Small intestine (tissue), 7 donors: ENCODE measurements at regions not wholly inside any gene's neighbourhood (a gene's known extent, or its start where the extent isn't known, plus 50 kb on each side); places are given as distances from the start of the nearest gene placed in this dataset.

Source experiments
- DNase-seq, 2 donors: peaks; one replicate each; pipeline versions ENCODE4 v3.0.0 to v3.0.0-alpha.2; 2013
- FAIRE-seq: peaks from 2 replicates; lab custom pipeline; 2012; peaks lifted over from hg19 to GRCh38; lab: Jason Lieb, UNC
- H3K27ac ChIP-seq, 3 donors: one replicate each; pipeline ENCODE4 v1.5.1; 2013; ENCODE audit warnings: low read length in 2 of 3, mild to moderate bottlenecking in 2 of 3, control low read depth in 1 of 3, inconsistent platforms in 1 of 3, low read depth in 1 of 3, moderate library complexity in 1 of 3
- H3K27me3 ChIP-seq, 3 donors: one replicate each; pipeline ENCODE4 v1.6.1; 2013; ENCODE audit warnings: low read length in 3 of 3, inconsistent platforms in 1 of 3; ENCODE audit not compliant: control insufficient read depth in 3 of 3, insufficient read depth in 3 of 3
- H3K36me3 ChIP-seq, 3 donors: one replicate each; pipeline ENCODE4 v1.6.1; 2013; ENCODE audit warnings: low read length in 3 of 3, inconsistent platforms in 1 of 3, low read depth in 1 of 3, mild to moderate bottlenecking in 1 of 3, moderate library complexity in 1 of 3; ENCODE audit not compliant: control insufficient read depth in 3 of 3, insufficient read depth in 2 of 3
- H3K4me1 ChIP-seq, 3 donors: one replicate each; pipeline ENCODE4 v1.6.1; 2013; ENCODE audit warnings: low read length in 2 of 3, inconsistent platforms in 1 of 3, low read depth in 1 of 3, mild to moderate bottlenecking in 1 of 3, moderate library complexity in 1 of 3; ENCODE audit not compliant: control insufficient read depth in 3 of 3, insufficient read depth in 2 of 3
- H3K4me3 ChIP-seq, 3 donors: one replicate each; pipeline ENCODE4 v1.5.1; 2013; ENCODE audit warnings: low read length in 3 of 3, control low read depth in 1 of 3, inconsistent platforms in 1 of 3, low read depth in 1 of 3, mild to moderate bottlenecking in 1 of 3, moderate library complexity in 1 of 3
- H3K9me3 ChIP-seq, 2 donors: one replicate each; pipeline ENCODE4 v1.6.1; 2013; ENCODE audit warnings: low read depth in 1 of 2, low read length in 1 of 2; ENCODE audit not compliant: control insufficient read depth in 2 of 2, insufficient read depth in 1 of 2
- WGBS, 3 donors: extraction: QIAGEN DNeasy Blood & Tissue Kit; methylation state at CpG; one replicate each; pipeline ENCODE4 v1.1.7; 2013; 5-methylcytosine and 5-hydroxymethylcytosine counted together
- donor health status: healthy with polysubstance abuse.
- donor health status: control.
- donor health status: control.
- donor health status: Bipolar disorder and iron deficiency.
- donor health status: healthy.

- Histone ChIP-seq H3K36me3 (no peaks in the 10 kb centered on the region), H3K9me3 (no peaks in the 10 kb centered on the region), H3K4me3 (no peak overlapping the region), H3K27me3 (no peaks in the 10 kb centered on the region), H3K4me1 (no peaks in the 10 kb centered on the region), H3K27ac (no peak overlapping the region)
- whole genome bisulfite sequencing, 3 donors = 66 to 70% (median 68%) methylated on average over 4 of the region's 4 CpGs
- FAIRE-seq (no peak), DNase-seq (peak in 1 of 2 donors; percentile 51)
Measured at GRCh38 chr17:13403982-13404946, 197.5 kb downstream of the HS3ST3A1 start.

- FAIRE-seq = no peak
- WGBS, 3 donors = 65 to 77% (median 74%) methylated on average over 2 of the region's 2 CpGs
Measured at GRCh38 chr17:13400491-13400890, 201.2 kb downstream of the HS3ST3A1 start.

GRCh38 chr17:13398853-13399252 is 202.9 kb downstream of the HS3ST3A1 start:
- DNase-seq (no peak), FAIRE-seq (no peak)
- 74 to 91% (median 86%) methylated on average over 1 of the region's 1 CpG for WGBS, 3 donors
- Histone ChIP-seq H3K9me3 (no peaks in the 10 kb centered on the region), H3K27me3 (no peaks in the 10 kb centered on the region), H3K36me3 (no peaks in the 10 kb centered on the region), H3K4me3 (no peak overlapping the region), H3K27ac (no peak overlapping the region), H3K4me1 (no peaks in the 10 kb centered on the region)

More at GRCh38 chr17:13400491-13400890, 201.2 kb downstream of the HS3ST3A1 start:
- DNase-seq = no peak
- no peaks in the 10 kb centered on the region for H3K27me3 ChIP-seq
- H3K4me1 ChIP-seq = no peaks in the 10 kb centered on the region
- H3K36me3 ChIP-seq = no peaks in the 10 kb centered on the region
- H3K9me3 ChIP-seq = no peaks in the 10 kb centered on the region
- no peak overlapping the region for H3K4me3 ChIP-seq
- H3K27ac ChIP-seq = no peak overlapping the region

GRCh38 chr17:13398091-13398490 is 203.6 kb downstream of the HS3ST3A1 start:
- 86 to 92% (median 89%) methylated on average over 1 of the region's 1 CpG for WGBS, 3 donors
- H3K27me3 ChIP-seq = no peaks in the 10 kb centered on the region
- H3K27ac ChIP-seq = no peak overlapping the region
- H3K9me3 ChIP-seq = no peaks in the 10 kb centered on the region
- H3K36me3 ChIP-seq = no peaks in the 10 kb centered on the region
- FAIRE-seq (no peak), DNase-seq (no peak)
- H3K4me3 ChIP-seq = no peak overlapping the region
- no peaks in the 10 kb centered on the region for H3K4me1 ChIP-seq

GRCh38 chr17:13395862-13396261 is 205.9 kb downstream of the HS3ST3A1 start:
- Histone ChIP-seq H3K4me1 (no peaks in the 10 kb centered on the region), H3K9me3 (no peaks in the 10 kb centered on the region), H3K36me3 (no peaks in the 10 kb centered on the region), H3K27ac (peak overlapping the region in 1 of 3 donors; percentile 46), H3K27me3 (no peaks in the 10 kb centered on the region), H3K4me3 (no peak overlapping the region)
- WGBS, 3 donors = 44 to 73% (median 64%) methylated on average over 1 of the region's 1 CpG
- DNase-seq = no peak
- FAIRE-seq = no peak

GRCh38 chr17:13395346-13395745 is 206.4 kb downstream of the HS3ST3A1 start:
- Histone ChIP-seq H3K36me3 (no peaks in the 10 kb centered on the region), H3K4me3 (no peak overlapping the region), H3K27ac (peak overlapping the region in 1 of 3 donors; percentile 43), H3K4me1 (no peaks in the 10 kb centered on the region), H3K9me3 (no peaks in the 10 kb centered on the region), H3K27me3 (no peaks in the 10 kb centered on the region)
- FAIRE-seq (no peak), DNase-seq (no peak)
- 76 to 90% (median 84%) methylated on average over 8 of the region's 8 CpGs for WGBS, 3 donors

- no peak overlapping the region for H3K4me3 ChIP-seq
Measured at GRCh38 chr17:13393841-13394710, 207.7 kb downstream of the HS3ST3A1 start.

GRCh38 chr17:13387952-13388351 is 213.8 kb downstream of the HS3ST3A1 start:
- H3K9me3 ChIP-seq = no peaks in the 10 kb centered on the region
- no peak overlapping the region for H3K27ac ChIP-seq
- no peaks in the 10 kb centered on the region for H3K4me1 ChIP-seq
- WGBS, 3 donors = 55 to 74% (median 67%) methylated on average over 1 of the region's 1 CpG
- no peaks in the 10 kb centered on the region for H3K27me3 ChIP-seq
- FAIRE-seq (no peak), DNase-seq (no peak)
- H3K4me3 ChIP-seq = no peak overlapping the region
- H3K36me3 ChIP-seq = no peaks in the 10 kb centered on the region

More at GRCh38 chr17:13393841-13394710, 207.7 kb downstream of the HS3ST3A1 start:
- DNase-seq (no peak), FAIRE-seq (no peak)
- Histone ChIP-seq H3K4me1 (no peaks in the 10 kb centered on the region), H3K36me3 (no peaks in the 10 kb centered on the region), H3K9me3 (no peaks in the 10 kb centered on the region), H3K27ac (no peak overlapping the region), H3K27me3 (no peaks in the 10 kb centered on the region)
- 86 to 91% (median 91%) methylated on average over 12 of the region's 12 CpGs for WGBS, 3 donors
